ENCODE measurements at regions not wholly inside any gene's neighbourhood (a gene's known extent, or its start where the extent isn't known, plus 50 kb on each side); places are given as distances from the start of the nearest gene placed in this dataset.

GRCh38 chr5:73230264-73231245 is 57.6 kb downstream of the TMEM174 start:
- DNase-seq: no peak

DNA sequence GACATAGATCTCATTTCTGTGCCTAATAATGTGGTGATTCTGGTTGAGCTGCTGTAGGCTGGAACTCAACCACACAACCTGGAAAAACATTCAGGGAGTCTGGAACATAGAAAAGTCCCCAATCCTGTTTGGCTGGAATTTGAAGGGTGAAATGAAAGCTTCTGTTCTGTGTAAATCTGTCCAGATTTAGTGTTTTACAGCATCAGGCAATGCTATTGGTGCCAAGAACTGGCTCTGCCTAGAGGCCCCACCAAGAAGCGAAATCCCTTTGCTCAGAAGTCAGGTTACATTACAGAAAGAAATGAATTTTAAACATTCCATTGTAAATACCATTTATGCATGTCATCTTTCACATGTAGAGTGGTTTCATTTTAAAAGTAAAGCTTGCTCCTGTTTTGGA is 56.3 kb downstream of the TMEM174 start:
- no peak for DNase-seq

- DNase-seq: no peak
Observed at GRCh38 chr5:73228052-73228451, 55.1 kb downstream of the TMEM174 start.
